GM12878 (cell line): ENCODE measurements at regions not wholly inside any gene's neighbourhood (a gene's known extent, or its start where the extent isn't known, plus 50 kb on each side); places are given as distances from the start of the nearest gene placed in this dataset.

ENCODE experiments used
- POLR2A ChIP-seq: IDR thresholded peaks from 2 replicates; pipeline ENCODE4 v1.6.1; 2011; ENCODE audit warnings: low read depth, mild to moderate bottlenecking, low read length
- RAD21 ChIP-seq: IDR thresholded peaks from 2 replicates; pipeline ENCODE4 v1.6.1; 2011; ENCODE audit warnings: mild to moderate bottlenecking, low read depth, low read length, moderate library complexity; ENCODE audit not compliant: insufficient read depth
- RFX5 ChIP-seq: IDR thresholded peaks from 2 replicates; pipeline ENCODE4 v1.6.1; 2011; ENCODE audit warnings: low read depth, low read length, improper control_type of control experiment

DNA sequence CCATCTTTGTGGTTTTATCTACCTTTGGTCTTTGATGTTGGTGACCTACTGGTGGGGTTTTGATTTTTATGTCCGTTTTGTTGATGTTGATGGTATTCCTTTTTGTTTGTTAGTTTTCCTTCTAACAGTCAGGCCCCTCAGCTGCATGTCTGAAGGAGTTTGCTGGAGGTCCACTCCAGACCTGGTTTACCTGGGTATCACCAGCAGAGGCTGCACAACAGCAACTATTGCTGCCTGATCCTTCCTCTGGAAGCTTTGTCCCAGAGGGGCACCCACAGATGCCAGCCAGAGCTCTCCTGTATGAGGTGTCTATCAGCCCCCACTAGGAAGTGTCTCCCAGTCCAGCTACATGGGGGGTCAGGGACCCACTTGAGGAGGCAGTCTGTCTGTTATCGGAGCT is 199.3 kb upstream of the WDFY3 start:
- TF ChIP-seq RAD21: no peak
- TF ChIP-seq POLR2A: no peak
- no peak for TF ChIP-seq RFX5
